IMR-90 (cell line): ENCODE measurements at regions not wholly inside any gene's neighbourhood (a gene's known extent, or its start where the extent isn't known, plus 50 kb on each side); places are given as distances from the start of the nearest gene placed in this dataset.

Experiments
- ATAC-seq: fragments of 200-7000 bp; cut with Tn5 transposase; 2 replicates; pipeline ENCODE4 v1.9.1; 2020; ENCODE audit warnings: low read depth, mild to moderate bottlenecking, moderate library complexity
- BruUV-seq: library from RNA; stranded (reverse); fragments of 400-500 nt; replicated peaks from 2 replicates; lab custom pipeline; 2021; lab: Mats Ljungman, UMichigan
- CTCF ChIA-PET: fragments of 300-600 bp; formaldehyde crosslinking; extraction: SDS; loops from one replicate; lab custom pipeline; 2021; ENCODE audit warnings: antibody characterized with exemption; lab: Yijun Ruan, JAX
- POLR2A ChIA-PET: fragments of 300-600 bp; sonication (Branson Sonifier 250); formaldehyde crosslinking; loops from one replicate; lab custom pipeline; 2022; ENCODE audit warnings: antibody characterized with exemption; ENCODE audit not compliant: unreplicated experiment; lab: Charles Lee
- DNase-seq: peaks from one replicate; pipeline ENCODE4 v3.0.0; 2013
- H2AFZ ChIP-seq: replicated peaks from 2 replicates; pipeline ENCODE3; 2013; ENCODE audit warnings: low read length, mild to moderate bottlenecking; ENCODE audit not compliant: poor library complexity
- H2AK5ac ChIP-seq: 2 replicates; pipeline ENCODE4 v1.6.1; 2013; ENCODE audit warnings: low read depth, low read length, inconsistent platforms
- H2AK9ac ChIP-seq: replicated peaks from 2 replicates; pipeline ENCODE3; 2013; ENCODE audit warnings: mild to moderate bottlenecking, low read depth, low read length, moderate library complexity; ENCODE audit not compliant: poor library complexity
- H2BK120ac ChIP-seq: 2 replicates; pipeline ENCODE4 v1.6.1; 2013; ENCODE audit warnings: low read depth, low read length, inconsistent platforms
- H2BK15ac ChIP-seq: 3 replicates; pipeline ENCODE4 v1.6.1; 2013; ENCODE audit warnings: low read depth, low read length, inconsistent platforms
- H2BK20ac ChIP-seq: 2 replicates; pipeline ENCODE4 v1.6.1; 2013; ENCODE audit warnings: low read depth, mild to moderate bottlenecking, inconsistent platforms, low read length, moderate library complexity
- H2BK5ac ChIP-seq: 2 replicates; pipeline ENCODE4 v1.6.1; 2013; ENCODE audit warnings: mild to moderate bottlenecking, low read depth, low read length, inconsistent platforms; ENCODE audit not compliant: poor library complexity, severe bottlenecking
- H3K14ac ChIP-seq: replicated peaks from 2 replicates; pipeline ENCODE4 v1.6.1; 2013; ENCODE audit warnings: low read depth, low read length, inconsistent platforms
- H3K18ac ChIP-seq: 2 replicates; pipeline ENCODE4 v1.6.1; 2013; ENCODE audit warnings: low read depth, low read length, control low read depth
- H3K23ac ChIP-seq: 2 replicates; pipeline ENCODE4 v1.6.1; 2013; ENCODE audit warnings: low read depth, low read length, inconsistent platforms
- H3K27ac ChIP-seq: 2 replicates; pipeline ENCODE4 v1.5.1; 2013; ENCODE audit warnings: mild to moderate bottlenecking, control low read depth, low read length; ENCODE audit not compliant: insufficient read depth
- H3K27me3 ChIP-seq: 2 replicates; pipeline ENCODE4 v1.6.1; 2013; ENCODE audit warnings: low read length; ENCODE audit not compliant: control insufficient read depth, insufficient read depth
- H3K36me3 ChIP-seq: 2 replicates; pipeline ENCODE4 v1.6.1; 2013; ENCODE audit warnings: low read length, mixed read lengths; ENCODE audit not compliant: control insufficient read depth, insufficient read depth
- H3K4ac ChIP-seq: 2 replicates; pipeline ENCODE4 v1.6.1; 2013; ENCODE audit warnings: low read depth, low read length, inconsistent platforms
- H3K4me1 ChIP-seq: 2 replicates; pipeline ENCODE4 v1.6.1; 2013; ENCODE audit warnings: low read length, mixed read lengths; ENCODE audit not compliant: control insufficient read depth, insufficient read depth
- H3K4me2 ChIP-seq: 2 replicates; pipeline ENCODE4 v1.6.1; 2013; ENCODE audit warnings: low read depth, mild to moderate bottlenecking, control low read depth, low read length, moderate library complexity
- H3K4me3 ChIP-seq: 2 replicates; pipeline ENCODE4 v1.5.1; 2013; ENCODE audit warnings: low read depth, mild to moderate bottlenecking, control low read depth, low read length, moderate library complexity; ENCODE audit not compliant: insufficient read depth
- H3K56ac ChIP-seq: 2 replicates; pipeline ENCODE4 v1.6.1; 2013; ENCODE audit warnings: low read length, inconsistent platforms; ENCODE audit not compliant: insufficient read depth; ENCODE audit errors: extremely low read depth
- H3K79me1 ChIP-seq, 2 experiments: 2 replicates each; pipeline ENCODE4 v1.6.1; 2013; ENCODE audit warnings: low read length in 2 of 2, inconsistent platforms in 1 of 2, low read depth in 1 of 2
- H3K9ac ChIP-seq: 2 replicates; pipeline ENCODE4 v1.6.1; 2013; ENCODE audit warnings: low read depth, low read length, control low read depth
- H3K9me1 ChIP-seq: 2 replicates; pipeline ENCODE4 v1.6.1; 2013; ENCODE audit warnings: low read length, inconsistent platforms; ENCODE audit not compliant: insufficient read depth
- H3K9me3 ChIP-seq: 2 replicates; pipeline ENCODE4 v1.6.1; 2013; ENCODE audit warnings: low read length; ENCODE audit not compliant: control insufficient read depth, insufficient read depth
- H4K20me1 ChIP-seq: 2 replicates; pipeline ENCODE4 v1.6.1; 2013; ENCODE audit warnings: low read length, inconsistent platforms; ENCODE audit not compliant: insufficient read depth
- H4K5ac ChIP-seq: 2 replicates; pipeline ENCODE4 v1.6.1; 2013; ENCODE audit warnings: mild to moderate bottlenecking, low read depth, low read length, control low read depth
- H4K8ac ChIP-seq, 2 experiments: 2 replicates each; pipeline ENCODE4 v1.6.1; 2013; ENCODE audit warnings: low read depth in 2 of 2, low read length in 2 of 2, control low read depth in 1 of 2, inconsistent platforms in 1 of 2
- H4K91ac ChIP-seq: 2 replicates; pipeline ENCODE4 v1.6.1; 2013; ENCODE audit warnings: low read depth, low read length, inconsistent platforms; ENCODE audit not compliant: insufficient read depth
- RFX5 ChIP-seq: IDR thresholded peaks from 2 replicates; pipeline ENCODE4 v1.8.0; 2012; ENCODE audit warnings: low read depth, mild to moderate bottlenecking, low read length, moderate library complexity
- WGBS, 2 experiments: methylation state at CpG; one replicate each; pipeline versions ENCODE4 v1.1.5 to v1.1.7; 2013; ENCODE audit warnings: missing lambda C conversion rate in 2 of 2; ENCODE audit not compliant: insufficient read length in 1 of 2; ENCODE audit errors: extremely low coverage in 2 of 2; 5-methylcytosine and 5-hydroxymethylcytosine counted together
- dilution Hi-C: fragments of 300-500 bp; cut with HindIII; formaldehyde crosslinking; loops from one replicate; pipeline ENCODE4 v1.14.3; 2018; ENCODE audit warnings: low sequenced_read_pairs; ENCODE audit not compliant: unreplicated experiment
- in situ Hi-C: fragments of 300-500 bp; cut with MboI; formaldehyde crosslinking; loops from 3 replicates; pipeline ENCODE4 v1.14.3; 2019; ENCODE audit warnings: low sequenced_read_pairs, inconsistent platforms, mixed read lengths
- intact Hi-C: fragments of 100-400 bp; cut with micrococcal nuclease; formaldehyde crosslinking; loops from 2 replicates; pipeline ENCODE4 v1.10.0; 2022

- Histone ChIP-seq H2BK20ac (no peak overlapping the region), H4K5ac (no peak overlapping the region), H3K4me1 (no peaks in the 10 kb centered on the region), H3K4ac (no peak overlapping the region), H4K20me1 (no peaks in the 10 kb centered on the region), H2BK5ac (no peak overlapping the region), H3K18ac (no peak overlapping the region), H2AK5ac (no peak overlapping the region), H3K79me1 (no peaks in the 10 kb centered on the region), H3K27me3 (no peaks in the 10 kb centered on the region), H3K4me2 (no peak overlapping the region), H3K9ac (no peak overlapping the region), H3K56ac (no peak overlapping the region), H3K14ac (no peak overlapping the region), H3K36me3 (no peaks in the 10 kb centered on the region), H4K8ac (no peak overlapping the region), H3K27ac (no peak overlapping the region), H3K9me1 (no peaks in the 10 kb centered on the region), H3K4me3 (no peak overlapping the region), H2BK120ac (no peak overlapping the region), H4K91ac (no peak overlapping the region), H3K23ac (no peak overlapping the region), H3K9me3 (no peaks in the 10 kb centered on the region), H2AFZ (no peak overlapping the region), H2AK9ac (no peak overlapping the region), H2BK15ac (no peak overlapping the region)
- ChIA-PET POLR2A (no interaction called here), CTCF (no interaction called here)
- DNase-seq (no peak), ATAC-seq (no peak)
- dilution Hi-C loops (no loop called here), intact Hi-C loops (loop anchor here (2.0 kb wide), 1 partner anchor 30 kb away; no protein-coding TSS in a partner anchor), in situ Hi-C loops (no loop called here)
- TF ChIP-seq RFX5: no peak
- no CpG with 5 or more reads among the region's 2 CpGs for WGBS, 2 experiments
- no TSS peak for BruUV-seq
Measured at GRCh38 chr3:153963012-153963411, 158.2 kb upstream of the ARHGEF26 start.
